ENCODE measurements at regions not wholly inside any gene's neighbourhood (a gene's known extent, or its start where the extent isn't known, plus 50 kb on each side); places are given as distances from the start of the nearest gene placed in this dataset.

- intact Hi-C loops (cut with DNase I) = loop anchor here (10.0 kb wide), 1 partner anchor 892 kb away; no protein-coding TSS in a partner anchor
- no peak for DNase-seq (ENCODE audit: low spot score in 2 of 2)
Observed at GRCh38 chr4:114287079-114287696, 307.7 kb upstream of the ARSJ start.

GRCh38 chr4:114296126-114296525 is 302.5 kb upstream of the UGT8 start:
- Histone ChIP-seq H3K27me3 (no peaks in the 10 kb centered on the region), H3K4me1 (no peaks in the 10 kb centered on the region), H3K9me3 (no peaks in the 10 kb centered on the region), H3K27ac (no peak overlapping the region), H3K4me3 (no peak overlapping the region), H3K36me3 (no peaks in the 10 kb centered on the region)
- TF ChIP-seq CTCF (IDR thresholded peaks at IDR 0.05) = no peak
- intact Hi-C loops (cut with DNase I) = no loop called here
- DNase-seq (ENCODE audit: low spot score in 2 of 2) = no peak

More at GRCh38 chr4:114287079-114287696, 307.7 kb upstream of the ARSJ start:
- H3K4me1 ChIP-seq = no peaks in the 10 kb centered on the region
- H3K4me3 ChIP-seq = no peak overlapping the region
- peaks cover 0 to 9% of the 10 kb centered on the region in 2 donors for H3K9me3 ChIP-seq
- H3K27me3 ChIP-seq = no peaks in the 10 kb centered on the region
- TF ChIP-seq CTCF (IDR thresholded peaks at IDR 0.05) = no peak
- no peak overlapping the region for H3K27ac ChIP-seq
- no peaks in the 10 kb centered on the region for H3K36me3 ChIP-seq

- no peaks in the 10 kb centered on the region for H3K27me3 ChIP-seq
- H3K36me3 ChIP-seq = no peaks in the 10 kb centered on the region
- no peaks in the 10 kb centered on the region for H3K4me1 ChIP-seq
- no peak overlapping the region for H3K27ac ChIP-seq
- no peak for TF ChIP-seq CTCF (IDR thresholded peaks at IDR 0.05)
- no peak overlapping the region for H3K4me3 ChIP-seq
- intact Hi-C loops (cut with DNase I) = no loop called here
- H3K9me3 ChIP-seq = no peaks in the 10 kb centered on the region
- no peak for DNase-seq (ENCODE audit: low spot score in 2 of 2)
Observed at GRCh38 chr4:114302472-114302871, 296.1 kb upstream of the UGT8 start.

GRCh38 chr4:114304046-114304445 is 294.6 kb upstream of the UGT8 start:
- no peaks in the 10 kb centered on the region for H3K36me3 ChIP-seq
- H3K4me1 ChIP-seq = no peaks in the 10 kb centered on the region
- no peak for TF ChIP-seq CTCF (IDR thresholded peaks at IDR 0.05)
- H3K27me3 ChIP-seq = no peaks in the 10 kb centered on the region
- DNase-seq (ENCODE audit: low spot score in 2 of 2) = no peak
- intact Hi-C loops (cut with DNase I) = no loop called here
- H3K9me3 ChIP-seq = no peaks in the 10 kb centered on the region
- no peak overlapping the region for H3K4me3 ChIP-seq
- no peak overlapping the region for H3K27ac ChIP-seq

GRCh38 chr4:114304567-114304966 is 294.0 kb upstream of the UGT8 start:
- TF ChIP-seq CTCF (IDR thresholded peaks at IDR 0.05) = no peak
- H3K9me3 ChIP-seq = no peaks in the 10 kb centered on the region
- H3K36me3 ChIP-seq = no peaks in the 10 kb centered on the region
- DNase-seq (ENCODE audit: low spot score in 2 of 2) = no peak
- H3K4me1 ChIP-seq = no peaks in the 10 kb centered on the region
- no peaks in the 10 kb centered on the region for H3K27me3 ChIP-seq
- intact Hi-C loops (cut with DNase I) = no loop called here
- H3K4me3 ChIP-seq = no peak overlapping the region
- H3K27ac ChIP-seq = no peak overlapping the region

- Histone ChIP-seq H3K27ac (no peak overlapping the region), H3K36me3 (no peaks in the 10 kb centered on the region), H3K27me3 (no peaks in the 10 kb centered on the region), H3K4me3 (no peak overlapping the region), H3K9me3 (no peaks in the 10 kb centered on the region), H3K4me1 (no peaks in the 10 kb centered on the region)
- intact Hi-C loops (cut with DNase I) = no loop called here
- no peak for TF ChIP-seq CTCF (IDR thresholded peaks at IDR 0.05)
- DNase-seq (ENCODE audit: low spot score in 2 of 2) = no peak
Observed at GRCh38 chr4:114306946-114307345, 291.7 kb upstream of the UGT8 start.

Data from ascending aorta (tissue), 2 donors.